DMS114 treated with DMSO at 0.1 percent for 48 hours (cell line): ENCODE measurements at regions not wholly inside any gene's neighbourhood (a gene's known extent, or its start where the extent isn't known, plus 50 kb on each side); places are given as distances from the start of the nearest gene placed in this dataset.
"Not testable (repeated sequence)": the region's sequence is repeated elsewhere in the genome, so short reads cannot be mapped to it uniquely, and the experiment has no call there.

Source experiments
- DNase-seq: peaks from one replicate; lab custom pipeline; 2025; ENCODE audit not compliant: unreplicated experiment; lab: John Stamatoyannopoulos, UW

DNA sequence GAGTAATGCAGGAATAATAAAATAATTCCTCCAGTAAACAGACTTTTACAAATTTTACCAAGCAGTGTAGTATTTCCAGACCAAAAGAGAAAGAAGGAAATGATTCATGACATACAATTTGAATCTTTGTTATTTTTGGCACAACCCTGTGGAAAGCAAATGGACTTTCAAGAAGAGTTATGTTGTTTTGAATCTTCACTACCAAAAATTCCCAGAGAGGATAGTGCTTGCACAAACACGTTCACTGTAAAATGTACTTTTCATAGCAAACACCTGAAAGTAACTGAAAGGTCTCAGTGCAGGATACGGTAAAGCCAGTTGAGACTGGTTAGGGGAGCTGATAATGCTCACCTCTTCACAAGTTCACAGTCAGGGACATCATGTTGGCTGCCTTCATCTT, 107.1 kb downstream of the USP22 start:
- no peak for DNase-seq

DNA sequence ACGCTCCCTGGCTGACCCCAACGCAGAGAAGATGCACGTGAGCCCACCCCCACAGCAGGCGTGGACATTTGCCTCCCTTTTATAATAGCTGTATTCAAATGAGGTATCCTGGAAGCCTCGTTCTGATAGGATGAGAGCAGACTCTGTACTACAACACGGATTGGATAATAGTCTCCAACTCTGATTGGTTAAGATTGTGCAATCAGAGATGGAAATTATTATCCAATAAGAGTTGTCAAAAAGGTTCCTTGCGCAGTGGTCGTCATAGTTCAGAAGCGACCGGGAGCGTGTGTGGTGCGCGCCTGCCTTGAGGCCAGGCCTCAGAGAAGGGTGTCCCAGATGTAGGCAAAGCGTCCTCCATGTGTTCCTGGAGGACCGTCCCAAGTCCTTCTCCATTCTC, 104.6 kb downstream of the USP22 start:
- DNase-seq = no peak

DNA sequence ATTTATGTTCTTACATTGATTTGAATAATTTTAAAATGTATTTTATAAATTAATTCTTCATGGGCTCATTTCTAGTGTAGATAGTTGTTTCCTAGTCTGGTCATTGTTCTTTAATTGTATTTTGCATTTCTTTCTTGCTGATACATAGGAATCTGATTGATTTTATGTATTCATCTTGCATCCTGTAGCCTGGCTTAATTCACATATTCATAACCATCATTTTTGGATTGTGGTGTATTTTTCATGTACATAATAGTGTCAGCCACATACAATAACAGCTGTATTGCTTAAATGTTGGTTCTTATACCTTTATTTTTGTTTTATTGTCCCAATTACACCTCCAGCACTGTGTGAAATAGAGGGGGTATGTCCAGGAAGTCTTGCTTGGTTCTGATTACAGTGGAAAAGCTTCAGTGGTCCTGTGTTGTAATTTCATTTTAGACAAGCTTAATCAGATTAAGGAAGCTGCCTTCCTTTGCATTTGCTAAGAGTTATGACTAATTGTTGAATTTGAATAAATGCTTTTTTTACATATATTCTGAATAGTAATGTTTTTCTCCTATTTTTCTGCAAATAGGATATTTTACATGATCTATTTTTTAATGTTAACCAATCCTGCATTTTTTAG, 103.7 kb downstream of the USP22 start:
- DNase-seq = no peak

DNA sequence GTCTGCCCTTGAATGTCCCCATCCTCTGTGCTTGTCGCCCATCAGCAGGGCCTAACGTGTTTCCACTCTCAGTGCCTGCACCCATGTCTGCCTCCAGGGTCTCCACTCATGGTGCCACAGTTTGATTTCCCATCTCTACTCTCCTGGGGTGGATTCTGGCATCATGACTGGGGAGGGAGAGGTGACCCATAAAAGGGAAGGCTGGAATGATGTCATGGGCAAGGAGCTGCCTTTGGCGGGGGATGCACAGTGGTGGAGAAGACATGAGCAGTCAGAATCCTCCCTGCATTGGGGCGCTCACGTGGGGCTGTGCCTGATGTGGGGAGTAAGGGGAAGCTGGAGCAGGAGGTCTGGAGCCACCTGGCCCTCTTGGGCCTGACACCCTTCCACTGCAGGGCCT, 100.9 kb downstream of the USP22 start:
- DNase-seq = no peak

DNA sequence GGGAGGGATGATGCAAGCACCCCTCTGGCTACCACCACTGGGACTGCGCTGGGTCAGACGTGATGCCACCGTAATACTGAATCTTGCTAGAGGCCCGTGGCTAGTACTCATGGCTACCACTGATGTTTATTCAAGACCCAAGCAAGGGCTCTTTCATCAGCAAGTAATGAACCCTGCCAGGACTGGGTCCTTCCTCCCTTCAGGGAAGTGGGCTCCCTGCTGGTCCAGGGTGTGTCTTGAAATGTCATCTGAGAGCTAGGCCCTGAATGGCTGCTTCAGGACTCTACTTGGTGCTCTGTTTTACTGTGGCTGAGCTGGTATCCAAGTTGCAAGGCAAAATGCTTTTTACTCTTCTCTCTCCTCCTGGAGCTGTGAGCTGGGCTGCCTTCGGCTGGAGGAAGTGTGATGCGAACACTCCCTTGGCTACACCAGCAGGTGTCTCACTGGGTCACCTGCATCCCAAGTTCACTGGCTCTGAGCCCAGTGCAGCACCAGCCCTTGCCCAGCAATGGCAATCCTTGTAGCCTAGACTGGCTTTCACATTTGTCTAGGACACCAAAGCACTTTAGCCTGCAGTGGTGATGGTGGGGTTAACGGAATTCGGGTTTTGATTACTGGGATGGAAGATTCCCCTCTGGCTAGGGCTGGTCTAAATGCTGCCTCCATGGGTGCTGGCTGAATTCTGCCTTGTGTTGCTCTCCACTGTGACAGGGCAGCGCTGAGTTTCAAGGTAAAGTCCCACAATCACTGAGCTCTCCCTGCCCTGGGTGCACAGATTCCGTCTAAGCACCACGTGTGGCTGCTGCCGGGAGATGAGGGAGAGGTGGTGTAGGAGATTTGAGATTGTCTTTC, 98.6 kb downstream of the USP22 start:
- DNase-seq = no peak

DNA sequence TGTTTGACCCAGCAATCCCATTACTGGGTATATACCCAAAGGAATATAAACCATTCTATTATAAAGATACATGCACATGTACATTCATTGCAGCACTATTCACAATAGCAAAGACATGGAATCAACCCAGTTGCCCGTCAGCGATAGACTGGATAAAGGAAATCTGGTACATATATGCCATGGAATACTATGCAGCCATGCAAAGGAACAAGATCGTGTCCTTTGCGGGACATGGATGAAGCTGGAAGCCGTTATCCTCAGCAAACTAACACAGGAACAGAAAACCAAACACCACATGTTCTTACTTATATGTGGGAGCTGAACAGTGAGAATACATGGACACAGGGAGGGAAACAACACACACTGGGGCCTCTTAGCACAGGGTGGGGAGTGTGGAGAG, 95.1 kb downstream of the USP22 start:
- not testable (repeated sequence) for DNase-seq

DNA sequence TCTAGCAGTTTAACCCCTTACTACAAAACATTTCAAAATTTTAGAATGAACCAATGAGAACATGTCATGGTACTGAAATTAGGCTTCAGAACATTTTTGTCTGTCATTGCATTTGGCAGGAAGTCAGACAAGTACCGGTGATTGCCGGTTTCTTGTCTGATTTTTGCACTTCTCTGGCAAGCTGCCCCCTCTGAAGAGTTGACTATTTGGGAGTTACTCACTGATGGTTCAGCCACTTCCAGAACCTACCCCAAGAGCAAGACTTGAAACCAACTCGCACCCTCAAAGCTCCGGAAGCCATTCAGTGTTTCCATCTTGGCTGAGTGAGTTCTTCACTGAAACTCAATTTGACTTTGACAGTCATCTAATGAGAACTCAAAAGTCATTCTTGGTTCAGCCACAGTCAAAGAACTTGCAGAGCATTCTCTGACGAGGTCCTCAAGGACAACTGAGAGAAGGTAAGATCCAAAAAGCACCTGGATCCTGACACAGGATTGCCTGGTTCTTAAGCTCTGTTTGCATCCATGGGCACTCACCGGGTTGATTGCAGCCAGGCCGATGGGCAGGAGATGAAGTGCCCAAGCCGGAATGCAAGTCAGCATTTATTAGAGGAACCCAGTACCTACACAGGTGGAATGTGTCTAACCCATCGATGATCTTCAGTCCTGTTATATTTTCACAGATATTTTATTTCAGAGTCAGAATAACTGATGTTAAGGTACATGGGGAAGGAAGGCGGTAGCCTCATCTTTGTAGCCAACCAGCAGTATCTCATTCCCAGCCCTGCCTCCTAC, 93.6 kb downstream of the USP22 start:
- DNase-seq = no peak
